Stimulated activated CD4-positive, alpha-beta T cell treated with anti-CD3 and anti-CD28 coated beads, Interleukin-15, amount 100 ng/mL, for 1 hour (primary cell): ENCODE measurements at regions not wholly inside any gene's neighbourhood (a gene's known extent, or its start where the extent isn't known, plus 50 kb on each side); places are given as distances from the start of the nearest gene placed in this dataset.

ENCODE experiments used
- DNase-seq, 2 donors: peaks; one replicate each; pipeline ENCODE4 v3.0.0-alpha.2; 2020; ENCODE audit warnings: low read depth in 1 of 2, low spot score in 1 of 2

DNA sequence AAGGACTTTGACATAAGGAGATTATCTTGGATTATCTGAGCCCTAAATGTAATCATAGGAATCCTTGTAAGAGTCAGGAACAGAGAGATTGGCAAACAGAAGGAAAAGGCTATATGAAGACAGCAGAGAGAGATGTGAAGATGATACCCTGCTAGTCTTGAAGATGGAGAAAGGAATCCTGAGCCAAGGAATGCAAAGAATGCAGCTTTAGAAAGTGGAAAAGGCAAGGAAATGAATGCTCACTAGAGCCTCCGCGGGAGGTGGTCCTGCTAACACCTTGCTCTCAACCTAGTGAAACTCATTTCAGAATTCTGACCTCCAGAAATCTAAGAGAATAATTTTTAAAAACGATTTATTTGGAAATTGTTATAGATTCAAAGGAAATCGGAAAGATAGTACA, 117.1 kb downstream of the TBXT start:
- DNase-seq: no peak

DNA sequence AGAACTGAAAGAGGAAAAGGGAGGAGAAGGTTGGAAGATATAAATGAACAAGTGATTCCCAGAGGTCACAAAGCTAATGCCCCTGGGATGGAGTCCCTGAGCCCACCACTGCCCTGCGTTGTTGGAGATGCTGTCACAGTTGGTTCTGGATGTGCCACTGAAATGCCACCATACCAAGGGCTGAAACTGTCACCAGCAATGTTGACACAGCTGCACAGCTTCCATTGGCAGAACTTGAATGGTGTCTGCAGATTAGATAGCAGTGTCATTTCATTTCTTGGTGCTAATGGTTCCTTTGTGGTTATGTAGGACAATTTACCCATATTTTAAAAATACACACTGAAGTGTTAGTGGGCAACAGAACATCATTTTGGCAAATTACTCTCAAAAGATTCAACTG, 120.7 kb downstream of the TBXT start:
- DNase-seq: no peak

DNA sequence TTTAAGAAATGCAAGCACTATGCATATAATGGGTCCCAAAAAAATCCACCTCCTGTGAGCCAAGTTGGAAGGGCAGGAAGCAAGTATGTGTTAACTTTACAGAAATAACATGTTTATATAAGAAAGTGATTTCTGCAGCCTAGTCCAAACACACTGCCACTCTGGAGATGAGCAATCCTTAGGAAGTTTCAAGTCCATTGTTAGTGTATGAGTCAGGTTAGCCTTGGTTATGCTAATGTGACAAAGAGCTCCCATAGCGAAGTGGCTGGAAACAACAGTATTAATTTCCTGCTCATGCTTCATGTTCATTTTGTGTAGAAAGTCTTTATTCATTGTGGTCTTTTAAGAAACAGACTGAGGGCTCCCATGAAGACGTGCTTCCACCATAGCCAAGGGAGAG, 121.4 kb downstream of the TBXT start:
- no peak for DNase-seq

DNA sequence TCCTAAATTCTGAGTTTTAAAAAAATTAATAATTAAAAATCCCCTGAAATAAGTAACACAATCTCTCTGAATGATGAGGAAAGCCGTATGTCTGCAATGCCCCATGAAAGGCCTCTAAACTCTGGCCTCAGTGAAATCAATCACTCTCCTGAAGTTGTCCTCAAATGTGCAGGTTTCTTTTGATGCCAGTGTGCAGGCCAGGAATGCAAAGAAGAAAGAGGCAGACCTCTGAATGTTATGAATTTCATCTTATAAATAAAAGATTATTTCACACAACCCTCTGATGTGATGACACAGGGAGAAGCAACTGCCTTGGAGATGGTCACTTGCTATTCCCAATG, 121.8 kb downstream of the TBXT start:
- DNase-seq: no peak

DNA sequence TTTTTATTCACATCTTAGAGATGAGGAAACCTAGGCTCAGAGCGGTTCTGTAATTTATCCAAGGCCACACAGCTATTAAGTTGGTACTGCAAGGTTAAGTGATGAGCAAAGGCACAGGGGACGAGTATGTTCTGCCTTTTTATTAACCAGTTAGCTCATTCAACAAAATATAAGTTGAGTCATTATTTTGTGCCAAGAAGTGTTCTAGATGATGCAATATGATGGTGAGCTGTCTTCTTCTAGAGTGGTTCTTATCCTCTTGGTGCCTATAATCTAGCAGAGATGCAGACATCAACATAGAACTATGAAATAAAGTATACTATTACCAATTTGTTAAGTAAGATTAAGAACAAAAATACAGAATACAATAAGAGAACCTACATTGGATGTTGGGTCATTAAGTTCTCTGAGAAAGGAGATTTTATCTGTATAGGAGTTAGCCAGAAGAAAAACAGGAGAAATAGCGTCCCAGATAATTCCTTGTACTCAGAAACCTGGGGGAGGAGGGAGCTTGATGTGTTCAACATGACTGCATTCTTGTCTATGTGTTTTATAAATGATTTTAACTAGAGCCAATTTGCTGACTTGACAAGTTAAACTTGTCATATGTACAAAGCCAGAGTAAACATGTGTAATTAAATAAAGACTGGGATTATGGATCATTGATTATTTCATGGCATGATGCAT, 122.3 kb downstream of the TBXT start:
- DNase-seq: no peak

DNA sequence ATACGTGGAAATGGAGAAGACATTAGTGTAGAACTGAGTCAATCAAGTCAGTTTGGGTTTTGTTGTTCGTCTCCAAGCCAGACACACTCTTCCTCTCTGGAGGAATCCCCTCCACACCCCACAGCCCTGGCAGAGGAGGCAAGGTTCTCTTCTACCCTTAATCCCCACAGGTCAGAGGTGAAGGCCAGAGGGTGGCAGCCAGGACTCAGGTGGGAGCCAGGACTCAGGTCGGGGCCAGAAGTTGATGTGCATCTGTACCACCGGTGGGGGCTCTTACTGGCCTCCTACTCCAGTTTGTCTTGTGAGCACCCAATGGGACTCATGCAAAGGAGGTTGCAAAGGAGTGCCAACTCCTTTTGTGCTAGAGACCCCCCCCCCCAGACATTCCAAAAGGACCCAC, 126.4 kb downstream of the TBXT start:
- no peak for DNase-seq

DNA sequence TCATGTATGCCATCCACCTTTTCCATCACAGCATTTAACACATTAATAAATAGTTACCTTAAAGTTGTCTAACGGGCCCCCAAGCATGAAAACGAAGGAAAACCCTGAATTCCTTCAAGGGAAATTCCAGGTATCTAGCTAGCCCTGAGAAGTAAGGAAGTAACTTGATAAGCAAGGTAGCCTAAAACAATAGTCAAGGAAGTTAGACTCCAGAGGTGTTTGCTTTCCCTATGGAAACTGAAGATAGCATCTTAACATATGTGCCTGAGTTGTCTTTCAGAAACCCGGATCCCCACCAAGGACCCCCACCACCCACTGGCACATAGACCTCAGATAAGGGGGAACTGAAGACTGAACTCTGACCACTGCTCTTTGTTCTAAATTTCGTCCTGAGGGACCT, 127.4 kb downstream of the TBXT start:
- no peak for DNase-seq

DNA sequence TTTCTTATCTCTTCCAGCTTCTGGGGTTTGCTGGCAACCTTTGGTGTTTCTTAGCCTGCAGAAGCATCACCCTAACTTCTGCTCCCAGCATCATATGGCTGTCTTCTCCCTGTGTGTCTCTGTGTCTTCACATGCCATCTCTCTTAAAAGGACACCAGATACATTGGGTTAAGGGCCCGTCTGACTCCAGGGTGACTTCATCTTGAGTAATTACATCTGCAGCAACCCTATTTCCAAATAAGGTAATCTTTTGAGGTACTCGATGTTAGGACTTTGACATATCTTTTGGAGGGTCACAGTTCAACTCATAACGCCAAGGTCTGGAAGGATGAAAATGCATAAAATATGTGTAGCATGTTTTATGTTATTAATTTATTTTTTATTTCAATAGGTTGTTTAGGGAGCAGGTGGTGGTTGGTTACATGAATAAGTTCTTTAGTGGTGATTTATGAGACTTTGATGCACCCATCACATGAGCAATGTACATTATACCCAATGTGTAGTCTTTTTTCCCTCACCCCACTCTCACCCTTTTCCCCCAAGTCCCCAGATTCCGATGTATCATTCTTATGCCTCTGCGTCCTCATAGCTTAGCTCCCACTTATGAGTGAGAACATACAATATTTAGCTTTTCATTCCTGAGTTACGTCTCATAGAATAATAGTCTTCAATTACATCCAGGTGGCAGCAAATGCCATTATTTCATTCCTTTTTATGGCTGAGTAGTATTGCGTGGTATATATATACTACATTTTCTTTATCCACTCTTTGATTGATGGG, 131.1 kb downstream of the TBXT start:
- no peak for DNase-seq

DNA sequence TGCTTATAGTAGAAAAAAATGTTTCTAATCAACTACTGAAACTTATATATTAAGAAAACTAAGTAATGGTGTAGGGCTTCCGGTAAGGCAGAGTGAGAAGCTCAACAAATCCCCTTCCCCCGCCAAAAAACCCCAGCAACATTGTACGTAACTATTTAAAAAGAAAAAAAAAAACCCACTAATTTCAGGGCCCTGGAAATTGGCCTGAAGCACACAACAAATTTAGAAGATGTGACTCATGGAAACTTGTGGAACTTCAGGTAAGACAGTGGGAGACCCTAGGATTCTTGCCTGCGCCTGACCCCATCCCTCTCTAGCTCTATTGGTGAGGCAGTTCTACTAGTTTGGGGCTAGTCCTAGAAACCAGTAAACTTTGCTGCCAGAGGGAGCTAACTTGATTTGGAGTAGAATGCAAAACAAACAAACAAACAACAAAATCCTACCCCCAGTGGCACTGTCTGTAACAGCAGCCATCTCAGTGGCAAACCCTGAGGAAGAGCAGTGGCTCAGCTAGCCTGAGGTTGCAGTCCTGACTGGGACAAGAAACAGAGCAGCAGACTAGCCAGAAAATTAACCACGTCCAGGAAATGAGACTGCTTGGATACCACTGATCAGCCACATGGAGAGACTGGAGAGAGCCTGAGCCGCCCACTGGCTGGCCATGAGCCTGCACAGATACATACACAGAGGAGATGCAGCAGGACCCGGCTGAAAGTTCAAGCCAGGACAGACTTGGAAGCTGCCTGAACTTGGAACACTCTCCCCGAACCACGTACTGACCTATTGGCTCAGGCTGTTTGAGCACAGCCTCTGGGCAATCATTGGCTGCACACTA, 135.1 kb downstream of the TBXT start:
- no peak for DNase-seq

DNA sequence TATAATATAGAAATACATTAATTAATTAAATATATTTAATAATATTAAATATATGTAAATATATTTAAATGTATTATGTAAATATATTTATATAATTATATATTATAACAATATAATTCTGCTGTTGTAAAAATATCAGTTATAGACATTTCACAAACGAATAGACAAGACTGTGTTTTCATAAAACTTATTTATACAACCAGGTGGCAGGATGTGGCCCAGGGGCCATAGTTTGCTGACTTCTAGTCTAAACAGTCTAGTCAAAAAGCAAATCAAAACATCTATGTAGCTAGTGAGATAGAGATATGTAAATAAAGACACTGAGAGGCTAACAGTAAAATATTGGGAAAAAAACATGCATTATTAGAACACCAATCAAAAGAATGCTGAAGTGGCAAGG, 136.4 kb downstream of the TBXT start:
- no peak for DNase-seq

DNA sequence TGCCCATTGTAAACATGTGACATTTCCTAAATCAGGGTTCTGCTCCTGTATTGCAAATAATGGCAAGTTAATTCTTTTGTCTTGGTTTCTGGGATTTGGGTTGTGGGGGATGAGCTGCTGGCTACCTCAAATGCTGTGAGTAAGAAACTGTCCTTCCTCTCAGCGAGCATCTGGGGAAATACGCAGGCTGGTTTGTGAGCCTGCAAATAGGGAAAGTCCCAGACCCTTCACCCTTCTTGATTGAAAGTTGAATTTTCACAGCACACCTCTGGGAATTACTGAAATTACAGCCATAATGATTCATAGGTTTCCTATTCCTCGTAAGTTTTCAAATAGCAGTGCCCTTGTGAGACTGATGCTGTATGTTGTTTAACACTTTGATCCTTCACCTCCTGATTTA, 138.1 kb downstream of the TBXT start:
- DNase-seq: no peak

DNA sequence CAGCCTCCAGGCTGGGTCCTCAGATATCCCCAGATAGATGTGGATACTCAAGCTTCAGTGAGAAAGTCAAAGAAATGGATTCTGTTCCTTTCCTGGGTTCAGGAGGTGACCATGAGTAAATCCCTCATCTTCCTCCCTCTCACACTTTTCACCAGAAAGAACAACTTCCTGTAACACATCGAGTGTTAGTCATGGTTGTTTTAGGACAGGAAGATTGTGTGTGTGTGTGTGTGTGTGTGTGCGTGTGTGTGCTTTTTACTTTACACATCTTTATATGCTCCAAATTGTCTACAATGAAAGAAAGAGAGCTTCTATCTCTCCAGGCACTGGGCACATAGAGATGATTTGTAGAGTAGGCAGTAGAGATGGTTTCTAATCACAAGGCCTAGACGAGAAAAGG, 139.9 kb downstream of the TBXT start:
- no peak for DNase-seq

DNA sequence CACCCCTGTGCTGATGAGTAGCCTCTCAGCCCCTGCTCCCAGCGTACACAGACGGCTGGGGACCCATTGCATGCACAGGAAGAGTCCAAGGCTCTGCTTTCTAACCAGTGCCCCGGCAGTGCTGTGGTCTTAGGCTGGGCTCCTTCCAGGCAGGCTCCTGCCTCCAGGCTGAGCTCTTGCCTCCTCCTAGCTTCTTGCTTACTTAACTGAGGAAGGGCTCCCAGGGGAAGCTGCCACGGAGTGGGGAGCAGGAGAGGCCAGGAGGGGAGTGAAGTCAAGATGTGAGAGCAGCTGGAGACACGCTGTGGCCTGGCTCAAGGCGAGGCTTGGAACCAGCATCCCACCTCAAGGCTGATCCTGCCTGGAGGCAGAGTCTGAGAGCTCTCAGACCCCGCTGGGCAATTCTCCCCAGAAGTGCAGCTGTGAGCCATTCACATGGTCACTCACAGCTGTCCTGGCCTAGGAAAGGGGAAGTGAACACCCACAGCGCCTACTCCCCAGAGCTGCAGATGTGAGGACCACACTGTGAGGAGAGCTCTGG, 141.0 kb downstream of the TBXT start:
- no peak for DNase-seq

DNA sequence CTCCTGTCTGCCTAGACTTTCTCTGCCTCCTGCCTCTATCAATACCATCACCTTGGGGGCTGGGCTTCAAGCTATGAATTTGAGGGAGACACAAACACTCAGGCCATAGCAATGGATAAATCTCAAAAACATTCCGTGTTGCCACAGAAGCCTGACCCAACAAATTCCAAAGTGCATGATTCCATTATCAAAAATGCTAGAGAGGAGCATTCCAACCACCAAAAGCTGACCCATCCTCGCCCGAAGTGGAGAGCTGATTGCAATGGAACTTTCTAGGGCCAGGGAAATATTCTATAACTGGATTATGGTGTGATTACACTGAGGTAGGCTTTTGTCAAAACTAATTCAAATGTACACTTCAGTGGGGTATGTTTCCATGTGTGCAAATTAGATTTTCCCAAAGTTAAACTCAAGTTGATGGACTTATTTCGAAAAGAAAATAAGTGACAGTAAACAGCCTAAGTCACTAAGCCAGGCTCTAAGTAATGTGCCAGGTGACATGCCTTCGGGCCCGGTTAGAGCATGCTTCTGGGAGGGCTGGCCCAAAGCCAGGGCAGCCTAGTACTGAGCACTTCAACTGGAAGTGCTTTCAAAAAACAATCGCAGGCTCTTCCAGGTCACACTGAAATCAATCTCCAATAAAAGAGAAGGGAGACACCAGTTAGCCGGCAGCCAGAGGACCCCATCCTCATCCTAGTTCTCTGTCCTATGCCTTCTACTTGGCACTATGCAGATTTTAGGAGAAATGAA, 142.3 kb downstream of the TBXT start:
- DNase-seq: no peak

DNA sequence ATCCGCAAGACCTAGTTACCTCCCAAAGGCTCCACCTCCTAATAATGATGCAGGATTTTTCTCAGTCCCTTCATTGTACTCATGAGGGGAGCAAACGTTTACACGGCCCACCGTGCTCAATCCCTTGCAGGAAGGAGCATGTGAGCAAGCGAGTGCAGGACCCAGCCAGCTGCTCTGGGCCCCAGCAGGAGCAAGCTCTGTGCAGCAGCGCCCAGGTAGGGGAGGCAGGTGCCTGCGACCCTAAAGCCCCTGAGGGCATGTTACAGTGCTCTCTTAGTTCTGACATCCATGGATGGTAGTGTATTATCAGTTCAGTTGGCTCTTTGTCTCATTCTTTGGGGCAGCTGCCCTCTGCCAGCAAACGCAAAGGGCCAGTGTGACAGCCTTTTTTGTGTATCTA, 143.4 kb downstream of the TBXT start:
- DNase-seq: no peak

DNA sequence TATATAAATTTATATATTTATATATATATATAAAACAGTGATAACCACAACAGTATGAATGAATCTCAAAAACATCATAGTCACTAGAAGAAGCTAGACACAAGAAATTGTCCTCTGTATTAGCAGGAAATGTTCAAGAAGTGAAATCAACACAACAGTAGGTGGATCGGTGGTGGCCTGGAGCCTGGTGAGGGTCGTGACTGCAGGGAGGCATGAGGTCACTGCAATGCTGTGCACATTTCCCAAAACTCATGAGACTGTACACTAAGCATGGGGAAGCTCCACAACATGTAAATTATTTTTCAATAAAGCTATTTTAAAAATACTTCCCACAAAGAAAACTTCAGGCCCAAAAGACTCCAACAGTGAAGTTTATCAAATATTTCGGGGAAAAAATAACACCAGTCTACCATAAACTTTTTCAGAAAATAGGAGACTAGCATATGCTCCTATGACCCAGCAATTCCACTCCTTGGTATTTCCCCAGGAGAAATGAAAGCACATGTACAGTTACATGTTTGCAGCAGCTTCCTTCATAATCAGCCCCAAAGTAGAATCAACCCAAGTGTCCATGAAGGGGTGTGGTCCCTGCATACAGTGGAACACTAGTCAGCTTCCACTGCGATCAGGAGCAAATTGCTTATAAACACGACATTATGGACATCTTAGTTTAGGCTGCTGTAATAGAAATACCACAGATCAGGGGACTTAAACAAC, 144.2 kb downstream of the TBXT start:
- DNase-seq: no peak

DNA sequence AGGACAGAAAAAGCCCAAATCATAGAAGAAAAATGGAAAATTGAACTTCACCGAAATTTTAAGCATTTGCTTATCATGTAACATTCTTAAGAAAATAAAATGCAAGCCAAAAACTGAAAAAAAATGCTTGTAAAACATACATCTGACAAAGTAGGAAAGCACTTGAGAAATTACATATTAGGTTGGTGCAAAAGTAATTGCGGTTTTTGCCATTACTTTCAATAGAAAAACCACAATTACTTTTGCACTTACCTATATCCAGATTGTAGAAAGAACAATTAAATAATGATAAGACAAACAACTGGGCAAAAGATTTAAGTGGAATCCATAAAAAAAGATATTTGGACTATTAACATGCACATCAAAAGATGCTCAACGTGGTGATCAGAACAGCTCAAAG, 146.2 kb downstream of the TBXT start:
- DNase-seq: no peak

DNA sequence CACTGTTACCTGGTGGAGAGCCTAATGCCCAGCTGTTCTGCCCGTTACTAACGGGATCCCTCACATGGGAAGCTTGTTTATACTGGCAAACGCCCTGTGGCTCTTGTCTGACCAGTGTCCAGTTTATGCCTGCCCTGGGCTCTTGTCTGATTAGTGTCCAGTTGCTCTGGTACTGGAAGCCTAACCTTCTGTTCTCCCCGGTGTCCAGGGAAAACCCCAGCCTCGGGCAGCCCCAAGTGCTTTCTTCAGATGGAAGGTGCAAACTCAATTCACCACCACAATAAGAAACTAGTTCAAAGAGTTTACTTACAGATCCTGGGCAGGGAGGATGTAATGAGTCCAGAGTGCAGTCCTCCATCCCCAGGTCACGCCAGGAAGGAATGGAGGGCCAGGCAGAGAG, 148.4 kb downstream of the TBXT start:
- DNase-seq: no peak

DNA sequence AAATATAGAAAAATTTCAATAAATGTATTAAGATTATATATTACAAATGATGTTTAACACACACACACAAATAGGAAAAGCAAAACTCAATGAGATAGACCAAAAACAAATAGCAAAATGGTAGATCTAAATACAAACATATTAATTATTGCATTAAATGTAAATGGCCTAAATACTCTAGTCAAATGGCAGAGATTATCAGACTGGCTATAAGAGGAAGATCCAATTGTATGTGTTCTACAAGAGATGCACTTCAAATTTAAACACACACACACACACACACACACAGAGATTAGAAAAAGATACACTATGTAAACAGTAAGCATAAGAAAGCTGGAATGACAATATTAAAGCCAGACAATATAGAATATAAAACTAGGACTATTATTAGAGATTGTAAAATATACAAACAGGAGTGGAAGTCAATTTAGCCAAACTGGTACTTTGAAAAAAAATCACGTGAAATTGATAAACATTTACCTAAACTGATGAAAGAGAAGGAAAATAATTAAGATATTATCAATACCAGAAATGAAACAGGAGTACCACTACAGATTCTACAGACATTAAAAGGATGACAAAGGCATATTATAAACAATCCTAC, 150.5 kb downstream of the TBXT start:
- DNase-seq: no peak

DNA sequence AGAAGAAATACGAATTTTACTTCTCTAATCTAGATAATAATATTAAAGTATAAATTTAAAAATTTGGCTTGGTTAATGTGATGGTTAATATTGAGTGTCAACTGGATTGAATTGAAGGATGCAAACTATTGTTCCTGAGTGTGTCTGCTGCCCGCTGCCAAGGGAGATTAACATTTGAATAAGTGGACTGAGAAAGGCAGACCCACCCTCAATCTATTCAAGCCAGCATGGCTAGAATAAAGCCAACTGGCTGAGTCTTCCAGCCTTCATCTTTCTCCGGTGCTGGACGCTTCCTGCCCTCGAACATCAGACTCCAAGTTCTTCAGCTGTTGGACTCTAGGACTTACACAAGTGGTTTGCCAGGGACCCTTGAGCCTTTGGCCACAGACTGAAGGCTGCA, 152.7 kb downstream of the TBXT start:
- DNase-seq: no peak
